ENCODE measurements at regions not wholly inside any gene's neighbourhood (a gene's known extent, or its start where the extent isn't known, plus 50 kb on each side); places are given as distances from the start of the nearest gene placed in this dataset.

DNA sequence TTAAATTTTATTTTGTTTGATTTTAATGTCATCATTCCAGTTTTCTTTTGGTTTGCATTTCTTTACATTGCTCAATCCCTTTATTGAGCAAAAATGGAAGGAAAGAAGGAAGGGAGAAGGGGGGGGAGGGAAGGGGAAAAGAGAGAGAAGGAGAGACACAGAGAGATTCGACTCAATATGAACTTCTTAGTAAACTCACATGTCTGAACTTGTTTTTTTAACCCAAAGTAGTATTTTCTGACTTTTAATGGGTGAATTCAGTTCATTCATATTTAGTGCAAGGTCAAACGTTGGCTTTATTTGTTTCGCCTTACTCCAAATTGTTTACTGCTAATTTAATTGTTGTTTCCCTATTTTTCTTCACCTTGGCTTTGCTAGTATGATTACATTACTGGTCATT lies 278.6 kb downstream of the COL12A1 start:
- TF ChIP-seq, protein P1, sequence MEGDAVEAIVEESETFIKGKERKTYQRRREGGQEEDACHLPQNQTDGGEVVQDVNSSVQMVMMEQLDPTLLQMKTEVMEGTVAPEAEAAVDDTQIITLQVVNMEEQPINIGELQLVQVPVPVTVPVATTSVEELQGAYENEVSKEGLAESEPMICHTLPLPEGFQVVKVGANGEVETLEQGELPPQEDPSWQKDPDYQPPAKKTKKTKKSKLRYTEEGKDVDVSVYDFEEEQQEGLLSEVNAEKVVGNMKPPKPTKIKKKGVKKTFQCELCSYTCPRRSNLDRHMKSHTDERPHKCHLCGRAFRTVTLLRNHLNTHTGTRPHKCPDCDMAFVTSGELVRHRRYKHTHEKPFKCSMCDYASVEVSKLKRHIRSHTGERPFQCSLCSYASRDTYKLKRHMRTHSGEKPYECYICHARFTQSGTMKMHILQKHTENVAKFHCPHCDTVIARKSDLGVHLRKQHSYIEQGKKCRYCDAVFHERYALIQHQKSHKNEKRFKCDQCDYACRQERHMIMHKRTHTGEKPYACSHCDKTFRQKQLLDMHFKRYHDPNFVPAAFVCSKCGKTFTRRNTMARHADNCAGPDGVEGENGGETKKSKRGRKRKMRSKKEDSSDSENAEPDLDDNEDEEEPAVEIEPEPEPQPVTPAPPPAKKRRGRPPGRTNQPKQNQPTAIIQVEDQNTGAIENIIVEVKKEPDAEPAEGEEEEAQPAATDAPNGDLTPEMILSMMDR (IDR thresholded peaks at IDR 0.05): no peak
- no peak for TF ChIP-seq POLR2A (IDR thresholded peaks at IDR 0.05)
